ENCODE measurements at regions not wholly inside any gene's neighbourhood (a gene's known extent, or its start where the extent isn't known, plus 50 kb on each side); places are given as distances from the start of the nearest gene placed in this dataset.

DNA sequence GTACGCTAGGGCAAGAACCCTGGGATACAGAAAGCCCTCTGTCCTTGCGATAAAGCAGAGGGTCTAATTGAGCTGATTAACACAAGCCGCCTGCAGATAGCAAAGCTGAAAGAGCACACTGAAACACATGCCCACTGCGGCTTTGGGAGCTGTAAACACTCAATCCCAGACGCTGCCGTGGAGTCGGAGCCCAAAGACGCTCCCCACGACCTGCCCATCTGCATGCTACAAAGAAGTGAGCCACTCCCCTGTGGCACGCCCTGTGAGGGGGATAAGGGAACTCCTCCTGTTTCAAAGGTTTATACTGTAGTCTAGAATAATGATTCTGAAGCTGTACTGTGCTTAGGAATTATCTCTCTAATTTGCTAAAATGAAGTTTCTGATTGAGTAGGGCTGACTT lies 985.6 kb upstream of the GHITM start:
- TF ChIP-seq, protein P1, sequence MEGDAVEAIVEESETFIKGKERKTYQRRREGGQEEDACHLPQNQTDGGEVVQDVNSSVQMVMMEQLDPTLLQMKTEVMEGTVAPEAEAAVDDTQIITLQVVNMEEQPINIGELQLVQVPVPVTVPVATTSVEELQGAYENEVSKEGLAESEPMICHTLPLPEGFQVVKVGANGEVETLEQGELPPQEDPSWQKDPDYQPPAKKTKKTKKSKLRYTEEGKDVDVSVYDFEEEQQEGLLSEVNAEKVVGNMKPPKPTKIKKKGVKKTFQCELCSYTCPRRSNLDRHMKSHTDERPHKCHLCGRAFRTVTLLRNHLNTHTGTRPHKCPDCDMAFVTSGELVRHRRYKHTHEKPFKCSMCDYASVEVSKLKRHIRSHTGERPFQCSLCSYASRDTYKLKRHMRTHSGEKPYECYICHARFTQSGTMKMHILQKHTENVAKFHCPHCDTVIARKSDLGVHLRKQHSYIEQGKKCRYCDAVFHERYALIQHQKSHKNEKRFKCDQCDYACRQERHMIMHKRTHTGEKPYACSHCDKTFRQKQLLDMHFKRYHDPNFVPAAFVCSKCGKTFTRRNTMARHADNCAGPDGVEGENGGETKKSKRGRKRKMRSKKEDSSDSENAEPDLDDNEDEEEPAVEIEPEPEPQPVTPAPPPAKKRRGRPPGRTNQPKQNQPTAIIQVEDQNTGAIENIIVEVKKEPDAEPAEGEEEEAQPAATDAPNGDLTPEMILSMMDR (IDR thresholded peaks at IDR 0.05), result no peak
- no peak for TF ChIP-seq POLR2A (IDR thresholded peaks at IDR 0.05)

Data from uterus (tissue), 2 donors.